ENCODE measurements at regions not wholly inside any gene's neighbourhood (a gene's known extent, or its start where the extent isn't known, plus 50 kb on each side); places are given as distances from the start of the nearest gene placed in this dataset.

GRCh38 chr22:49025791-49026493 lies 801.7 kb downstream of the BRD1 start:
- TF ChIP-seq EP300 (IDR thresholded peaks at IDR 0.05) (no peak), POLR2A (IDR thresholded peaks at IDR 0.05) (no peak), CTCF (IDR thresholded peaks at IDR 0.05) (no peak)
- WGBS, 2 donors, result 83 to 93% methylated on average over 16 to 17 of the region's 17 CpGs
- Histone ChIP-seq H3K27ac (no peak overlapping the region), H3K4me1 (no peaks in the 10 kb centered on the region), H3K36me3 (no peaks in the 10 kb centered on the region), H3K4me3 (no peak overlapping the region), H3K27me3 (no peaks in the 10 kb centered on the region), H3K9me3 (no peaks in the 10 kb centered on the region)
- DNase-seq (ENCODE audit: low spot score in 2 of 2), result no peak

- H3K4me1 ChIP-seq, result no peaks in the 10 kb centered on the region
- H3K27ac ChIP-seq, result no peak overlapping the region
- H3K27me3 ChIP-seq, result no peaks in the 10 kb centered on the region
- H3K9me3 ChIP-seq, result no peaks in the 10 kb centered on the region
- no peak for DNase-seq (ENCODE audit: low spot score in 2 of 2)
- TF ChIP-seq EP300 (IDR thresholded peaks at IDR 0.05), result no peak
- TF ChIP-seq CTCF (IDR thresholded peaks at IDR 0.05), result no peak
- TF ChIP-seq POLR2A (IDR thresholded peaks at IDR 0.05), result no peak
- no peak overlapping the region for H3K4me3 ChIP-seq
- no peaks in the 10 kb centered on the region for H3K36me3 ChIP-seq
- 86 to 91% methylated on average over 13 to 17 of the region's 17 CpGs for WGBS, 2 donors
Observed at GRCh38 chr22:49024775-49025440, 802.8 kb downstream of the BRD1 start.

- 84 to 89% methylated on average over 37 to 38 of the region's 38 CpGs for WGBS, 2 donors
- no peak for DNase-seq (ENCODE audit: low spot score in 2 of 2)
- Histone ChIP-seq H3K27me3 (no peaks in the 10 kb centered on the region), H3K36me3 (no peaks in the 10 kb centered on the region), H3K4me3 (no peak overlapping the region), H3K9me3 (no peaks in the 10 kb centered on the region), H3K27ac (no peak overlapping the region), H3K4me1 (no peaks in the 10 kb centered on the region)
- TF ChIP-seq EP300 (IDR thresholded peaks at IDR 0.05) (no peak), CTCF (IDR thresholded peaks at IDR 0.05) (no peak), POLR2A (IDR thresholded peaks at IDR 0.05) (no peak)
Observed at GRCh38 chr22:49023879-49024774, 803.5 kb downstream of the BRD1 start.

GRCh38 chr22:49023161-49023878 lies 804.4 kb downstream of the BRD1 start:
- Histone ChIP-seq H3K9me3 (no peaks in the 10 kb centered on the region), H3K4me3 (no peak overlapping the region), H3K27ac (no peak overlapping the region), H3K4me1 (no peaks in the 10 kb centered on the region), H3K27me3 (no peaks in the 10 kb centered on the region), H3K36me3 (no peaks in the 10 kb centered on the region)
- 79 to 87% methylated on average over 16 to 22 of the region's 22 CpGs for WGBS, 2 donors
- no peak for DNase-seq (ENCODE audit: low spot score in 2 of 2)
- TF ChIP-seq CTCF (IDR thresholded peaks at IDR 0.05) (no peak), POLR2A (IDR thresholded peaks at IDR 0.05) (no peak), EP300 (IDR thresholded peaks at IDR 0.05) (no peak)

All from tibial nerve (tissue), 4 donors.